DOHH2 (cell line): ENCODE measurements at regions not wholly inside any gene's neighbourhood (a gene's known extent, or its start where the extent isn't known, plus 50 kb on each side); places are given as distances from the start of the nearest gene placed in this dataset.

Source experiments
- H3F3A ChIP-seq: fragments of 200-600 bp; sonication (generic), shearing (Covaris generic); 2 replicates; pipeline ENCODE4 v1.6.0; 2016; ENCODE audit warnings: antibody characterized with exemption, mild to moderate bottlenecking; ENCODE audit not compliant: control insufficient read depth, insufficient read depth
- H3K27ac ChIP-seq: fragments of 200-600 bp; sonication (generic); 2 replicates; pipeline ENCODE4 v1.5.1; 2014; ENCODE audit warnings: low read depth, mild to moderate bottlenecking, low read length, moderate library complexity
- H3K27me3 ChIP-seq: fragments of 200-600 bp; sonication (generic); 2 replicates; pipeline ENCODE4 v1.6.1; 2014; ENCODE audit warnings: mild to moderate bottlenecking, low read length, mixed read lengths; ENCODE audit not compliant: control insufficient read depth
- H3K36me3 ChIP-seq: fragments of 200-600 bp; sonication (generic); 2 replicates; pipeline ENCODE4 v1.6.1; 2014; ENCODE audit warnings: mild to moderate bottlenecking, low read length, moderate library complexity, mixed read lengths; ENCODE audit not compliant: control insufficient read depth
- H3K4me1 ChIP-seq: fragments of 200-600 bp; sonication (generic); 2 replicates; pipeline ENCODE4 v1.6.1; 2014; ENCODE audit warnings: mild to moderate bottlenecking, low read length, mixed read lengths; ENCODE audit not compliant: control insufficient read depth
- H3K4me2 ChIP-seq: fragments of 200-600 bp; sonication (generic); 2 replicates; pipeline ENCODE4 v1.6.0; 2014; ENCODE audit warnings: mild to moderate bottlenecking, low read length, moderate library complexity
- H3K4me3 ChIP-seq: fragments of 200-600 bp; sonication (generic); 2 replicates; pipeline ENCODE4 v1.5.1; 2014; ENCODE audit warnings: mild to moderate bottlenecking, low read length, mixed read lengths
- H3K79me2 ChIP-seq: fragments of 200-600 bp; sonication (generic); 2 replicates; pipeline ENCODE4 v1.6.1; 2014; ENCODE audit warnings: mild to moderate bottlenecking, low read length, mixed read lengths; ENCODE audit not compliant: control insufficient read depth
- H3K9me2 ChIP-seq: fragments of 200-600 bp; sonication (generic); replicated peaks from 2 replicates; pipeline ENCODE4 v1.6.1; 2014; ENCODE audit warnings: mild to moderate bottlenecking, low read length, mixed read lengths; ENCODE audit not compliant: control insufficient read depth
- H3K9me3 ChIP-seq: fragments of 200-600 bp; sonication (generic); 2 replicates; pipeline ENCODE4 v1.6.1; 2014; ENCODE audit warnings: antibody characterized with exemption, low read length, mixed read lengths; ENCODE audit not compliant: control insufficient read depth, insufficient read depth
- H4K20me1 ChIP-seq: fragments of 200-600 bp; sonication (generic); 2 replicates; pipeline ENCODE4 v1.6.0; 2014; ENCODE audit warnings: low read depth, mild to moderate bottlenecking, antibody characterized with exemption, low read length, moderate library complexity; ENCODE audit not compliant: control insufficient read depth, insufficient read depth
- CTCF ChIP-seq: fragments of 200-600 bp; sonication (generic); IDR thresholded peaks from one replicate; pipeline ENCODE4 v1.5.1; 2014; ENCODE audit warnings: antibody characterized with exemption, mild to moderate bottlenecking, low read depth, low read length; ENCODE audit not compliant: poor library complexity, severe bottlenecking
- EZH2phosphoT487 ChIP-seq: fragments of 200-600 bp; sonication (generic); IDR thresholded peaks from 2 replicates; pipeline ENCODE4 v1.6.1; 2017; ENCODE audit warnings: borderline replicate concordance, mild to moderate bottlenecking, antibody characterized with exemption, low read length, moderate library complexity, mixed read lengths

- Histone ChIP-seq H3K4me1 (no peaks in the 10 kb centered on the region), H3K27me3 (no peaks in the 10 kb centered on the region), H3K27ac (no peak overlapping the region), H3K4me2 (no peak overlapping the region), H4K20me1 (no peaks in the 10 kb centered on the region), H3K36me3 (no peaks in the 10 kb centered on the region), H3K9me3 (no peaks in the 10 kb centered on the region), H3K9me2 (no peaks in the 10 kb centered on the region), H3K4me3 (no peak overlapping the region), H3K79me2 (no peaks in the 10 kb centered on the region), H3F3A (no peaks in the 10 kb centered on the region)
- TF ChIP-seq EZH2phosphoT487 = no peak
- no peak for TF ChIP-seq CTCF
Measured at GRCh38 chr5:166027582-166027981, 2263.9 kb upstream of the WWC1 start.

GRCh38 chr5:166031926-166032325, 2259.5 kb upstream of the WWC1 start:
- H3K36me3 ChIP-seq = no peaks in the 10 kb centered on the region
- H3K9me2 ChIP-seq = no peaks in the 10 kb centered on the region
- no peak for TF ChIP-seq CTCF
- no peaks in the 10 kb centered on the region for H3K4me1 ChIP-seq
- no peaks in the 10 kb centered on the region for H3K27me3 ChIP-seq
- H3K9me3 ChIP-seq = no peaks in the 10 kb centered on the region
- H3K4me3 ChIP-seq = no peak overlapping the region
- no peak overlapping the region for H3K27ac ChIP-seq
- H3F3A ChIP-seq = no peaks in the 10 kb centered on the region
- H3K79me2 ChIP-seq = no peaks in the 10 kb centered on the region
- no peak overlapping the region for H3K4me2 ChIP-seq
- H4K20me1 ChIP-seq = no peaks in the 10 kb centered on the region

GRCh38 chr5:166032601-166033000, 2258.8 kb upstream of the WWC1 start:
- H4K20me1 ChIP-seq = no peaks in the 10 kb centered on the region
- no peaks in the 10 kb centered on the region for H3K9me3 ChIP-seq

More at GRCh38 chr5:166032601-166033000, 2258.8 kb upstream of the WWC1 start:
- no peaks in the 10 kb centered on the region for H3K27me3 ChIP-seq
- H3K9me2 ChIP-seq = no peaks in the 10 kb centered on the region
- H3F3A ChIP-seq = no peaks in the 10 kb centered on the region
- no peak overlapping the region for H3K4me2 ChIP-seq
- no peak overlapping the region for H3K4me3 ChIP-seq
- no peak overlapping the region for H3K27ac ChIP-seq
- TF ChIP-seq CTCF (no peak), EZH2phosphoT487 (no peak)
- no peaks in the 10 kb centered on the region for H3K79me2 ChIP-seq
- no peaks in the 10 kb centered on the region for H3K4me1 ChIP-seq
- H3K36me3 ChIP-seq = no peaks in the 10 kb centered on the region
